Suppressor macrophage treated with lipopolysaccharide for 1 hour (primary cell): ENCODE measurements at regions not wholly inside any gene's neighbourhood (a gene's known extent, or its start where the extent isn't known, plus 50 kb on each side); places are given as distances from the start of the nearest gene placed in this dataset.
"Not testable (repeated sequence)": the region's sequence is repeated elsewhere in the genome, so short reads cannot be mapped to it uniquely, and the experiment has no call there.

ENCODE experiments used
- DNase-seq, 3 donors: peaks; one replicate each; pipeline ENCODE4 v3.0.0-alpha.2; 2020 to 2022

GRCh38 chr16:87008664-87009063 is 308.5 kb downstream of the C16orf95 start:
- no peak for DNase-seq

GRCh38 chr16:87012954-87013938 is 303.9 kb downstream of the C16orf95 start:
- DNase-seq: no peak

- no peak for DNase-seq
Measured at GRCh38 chr16:87014112-87014511, 303.1 kb downstream of the C16orf95 start.

- peak in 2 of 3 donors; percentile 52 to 70 for DNase-seq
Measured at GRCh38 chr16:87015021-87015420, 302.2 kb downstream of the C16orf95 start.

- peak in 2 of 3 donors; percentile 20 to 58 for DNase-seq
Measured at GRCh38 chr16:87016046-87017035, 300.9 kb downstream of the C16orf95 start.

- DNase-seq: peak; percentile 75 to 84 (median 83)
Measured at GRCh38 chr16:87017371-87018012, 299.7 kb downstream of the C16orf95 start.

- no peak for DNase-seq
Measured at GRCh38 chr16:87025676-87026075, 291.5 kb downstream of the C16orf95 start.

GRCh38 chr16:87027056-87027616 is 290.1 kb downstream of the C16orf95 start:
- DNase-seq: no peak

- DNase-seq: no peak
Measured at GRCh38 chr16:87028481-87029320, 288.5 kb downstream of the C16orf95 start.

- no peak for DNase-seq
Measured at GRCh38 chr16:87032554-87032953, 284.6 kb downstream of the C16orf95 start.

- no peak for DNase-seq
Measured at GRCh38 chr16:87033021-87033471, 284.1 kb downstream of the C16orf95 start.

GRCh38 chr16:87033541-87034300 is 283.5 kb downstream of the C16orf95 start:
- no peak for DNase-seq

GRCh38 chr16:87034317-87034716 is 282.9 kb downstream of the C16orf95 start:
- DNase-seq: no peak

GRCh38 chr16:87035053-87035452 is 282.1 kb downstream of the C16orf95 start:
- DNase-seq: no peak

- DNase-seq: no peak
Measured at GRCh38 chr16:87037012-87037411, 280.2 kb downstream of the C16orf95 start.

GRCh38 chr16:87038528-87038927 is 278.7 kb downstream of the C16orf95 start:
- DNase-seq: not testable (repeated sequence)

GRCh38 chr16:87040169-87041117 is 276.7 kb downstream of the C16orf95 start:
- DNase-seq: no peak

GRCh38 chr16:87041286-87041685 is 275.9 kb downstream of the C16orf95 start:
- DNase-seq: no peak

- DNase-seq: peak; percentile 20 to 47 (median 44)
Measured at GRCh38 chr16:87042551-87043230, 274.5 kb downstream of the C16orf95 start.
